NCI-H774 (cell line): ENCODE measurements at regions not wholly inside any gene's neighbourhood (a gene's known extent, or its start where the extent isn't known, plus 50 kb on each side); places are given as distances from the start of the nearest gene placed in this dataset.
"Not testable (repeated sequence)": the region's sequence is repeated elsewhere in the genome, so short reads cannot be mapped to it uniquely, and the experiment has no call there.

Experiments
- DNase-seq: peaks from one replicate; lab custom pipeline; 2025; lab: John Stamatoyannopoulos, UW

GRCh38 chr13:22893777-22894176 is 287.0 kb upstream of the SGCG start:
- no peak for DNase-seq

- DNase-seq = no peak
Observed at GRCh38 chr13:22897571-22898314, 283.0 kb upstream of the SGCG start.

GRCh38 chr13:22900416-22900951 is 280.3 kb upstream of the SGCG start:
- DNase-seq = not testable (repeated sequence)

GRCh38 chr13:22903301-22903700 is 277.5 kb upstream of the SGCG start:
- no peak for DNase-seq

- no peak for DNase-seq
Observed at GRCh38 chr13:22903925-22904324, 276.9 kb upstream of the SGCG start.

GRCh38 chr13:22915442-22916082 is 265.2 kb upstream of the SGCG start:
- DNase-seq = peak; percentile 16

- DNase-seq = not testable (repeated sequence)
Observed at GRCh38 chr13:22916276-22916675, 264.5 kb upstream of the SGCG start.

GRCh38 chr13:22925881-22926747 is 254.7 kb upstream of the SGCG start:
- DNase-seq = no peak

- no peak for DNase-seq
Observed at GRCh38 chr13:22926748-22927400, 253.9 kb upstream of the SGCG start.

GRCh38 chr13:22927845-22928244 is 252.9 kb upstream of the SGCG start:
- DNase-seq = not testable (repeated sequence)

GRCh38 chr13:22929381-22930126 is 251.2 kb upstream of the SGCG start:
- DNase-seq = no peak

- no peak for DNase-seq
Observed at GRCh38 chr13:22931576-22931975, 249.2 kb upstream of the SGCG start.

- not testable (repeated sequence) for DNase-seq
Observed at GRCh38 chr13:22932632-22933412, 248.0 kb upstream of the SGCG start.

GRCh38 chr13:22933571-22934181 is 247.1 kb upstream of the SGCG start:
- DNase-seq = no peak

GRCh38 chr13:22934744-22935523 is 245.8 kb upstream of the SGCG start:
- no peak for DNase-seq

- no peak for DNase-seq
Observed at GRCh38 chr13:22936228-22936627, 244.6 kb upstream of the SGCG start.

GRCh38 chr13:22937241-22937640 is 243.5 kb upstream of the SGCG start:
- no peak for DNase-seq

- DNase-seq = no peak
Observed at GRCh38 chr13:22937953-22938352, 242.8 kb upstream of the SGCG start.

- DNase-seq = no peak
Observed at GRCh38 chr13:22938576-22938975, 242.2 kb upstream of the SGCG start.
